ENCODE measurements at regions not wholly inside any gene's neighbourhood (a gene's known extent, or its start where the extent isn't known, plus 50 kb on each side); places are given as distances from the start of the nearest gene placed in this dataset.
"Not testable (repeated sequence)": the region's sequence is repeated elsewhere in the genome, so short reads cannot be mapped to it uniquely, and the experiment has no call there.

DNA sequence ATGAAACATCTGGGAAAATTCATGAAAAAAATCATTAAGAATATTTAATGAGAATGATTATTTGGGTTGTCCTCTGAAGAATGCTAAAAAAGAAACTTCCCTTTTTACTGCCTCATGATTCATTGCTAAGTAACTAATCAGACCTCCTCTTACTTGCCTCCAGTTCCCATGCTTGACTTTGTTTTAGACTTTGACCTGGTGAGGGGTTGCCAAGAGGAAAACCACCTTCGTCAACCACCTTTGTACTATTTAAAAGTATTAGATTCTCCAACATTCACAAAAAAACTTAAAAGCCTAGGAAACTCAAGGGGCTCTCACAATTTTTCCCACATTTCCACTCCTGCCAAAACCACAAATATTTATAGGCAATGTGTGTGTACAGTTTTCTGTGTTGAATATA lies 115.2 kb upstream of the ST8SIA4 start:
- ATAC-seq (ENCODE audit: low read depth in 2 of 2) (no peak), DNase-seq (no peak)
- no peaks in the 10 kb centered on the region for H3K4me1 Mint-ChIP-seq
- no peaks in the 10 kb centered on the region for H3K4me1 ChIP-seq (ENCODE audit: control insufficient read depth, insufficient read depth, low read length, poor library complexity, severe bottlenecking)
- no peaks in the 10 kb centered on the region for H3K9me3 ChIP-seq (ENCODE audit: control insufficient read depth in 2 of 2, low read length in 2 of 2)
- no peak overlapping the region for H3K27ac Mint-ChIP-seq
- H3K9me3 Mint-ChIP-seq: peaks cover 0 to 3% (median 0%) of the 10 kb centered on the region in 7 donors
- peaks cover 2% of the 10 kb centered on the region for H3K27me3 ChIP-seq (ENCODE audit: control insufficient read depth, insufficient read depth, low read length)
- H3K4me3 ChIP-seq (ENCODE audit: low read depth, low read length): no peak overlapping the region
- no peaks in the 10 kb centered on the region for H3K27me3 Mint-ChIP-seq
- no peaks in the 10 kb centered on the region for H3K36me3 ChIP-seq (ENCODE audit: control insufficient read depth, insufficient read depth, low read length)
- no peak overlapping the region for H3K4me3 Mint-ChIP-seq
- H3K27ac ChIP-seq (ENCODE audit: insufficient read depth, low read length, poor library complexity, severe bottlenecking): no peak overlapping the region
- H3K36me3 Mint-ChIP-seq: no peaks in the 10 kb centered on the region

DNA sequence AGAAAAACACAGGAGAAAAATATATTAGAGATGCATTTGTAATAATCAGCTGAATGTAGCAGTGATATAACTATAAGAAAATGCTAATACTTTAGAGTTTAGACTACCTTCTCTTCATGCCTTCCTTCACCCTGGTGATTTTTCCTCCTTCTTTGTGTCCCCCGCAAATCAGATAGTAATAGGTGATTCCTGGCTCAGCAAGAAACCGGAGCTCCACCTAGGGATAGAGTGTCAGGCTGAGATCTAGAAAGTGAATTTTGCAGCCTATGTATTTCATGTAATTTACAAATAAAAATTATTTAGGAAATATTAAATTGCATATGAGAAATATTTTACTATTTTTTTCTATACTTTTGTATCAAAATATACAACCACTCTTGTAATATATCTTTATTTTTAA lies 109.8 kb upstream of the ST8SIA4 start:
- ATAC-seq (ENCODE audit: low read depth in 2 of 2) (no peak), DNase-seq (no peak)
- no peaks in the 10 kb centered on the region for H3K36me3 ChIP-seq (ENCODE audit: control insufficient read depth, insufficient read depth, low read length)
- H3K27me3 ChIP-seq (ENCODE audit: control insufficient read depth, insufficient read depth, low read length): no peaks in the 10 kb centered on the region
- H3K36me3 Mint-ChIP-seq: no peaks in the 10 kb centered on the region
- peaks cover 0 to 4% (median 0%) of the 10 kb centered on the region in 7 donors for H3K9me3 Mint-ChIP-seq
- no peak overlapping the region for H3K27ac Mint-ChIP-seq
- H3K9me3 ChIP-seq (ENCODE audit: control insufficient read depth in 2 of 2, low read length in 2 of 2): no peaks in the 10 kb centered on the region
- no peaks in the 10 kb centered on the region for H3K4me1 ChIP-seq (ENCODE audit: control insufficient read depth, insufficient read depth, low read length, poor library complexity, severe bottlenecking)
- H3K27ac ChIP-seq (ENCODE audit: insufficient read depth, low read length, poor library complexity, severe bottlenecking): no peak overlapping the region
- H3K4me1 Mint-ChIP-seq: no peaks in the 10 kb centered on the region
- no peak overlapping the region for H3K4me3 ChIP-seq (ENCODE audit: low read depth, low read length)
- H3K4me3 Mint-ChIP-seq: no peak overlapping the region
- no peaks in the 10 kb centered on the region for H3K27me3 Mint-ChIP-seq

GRCh38 chr5:101009758-101010519 lies 106.9 kb upstream of the ST8SIA4 start:
- Histone ChIP-seq H3K4me3 (ENCODE audit: low read depth, low read length) (no peak overlapping the region), H3K36me3 (ENCODE audit: control insufficient read depth, insufficient read depth, low read length) (no peaks in the 10 kb centered on the region), H3K4me1 (ENCODE audit: control insufficient read depth, insufficient read depth, low read length, poor library complexity, severe bottlenecking) (no peaks in the 10 kb centered on the region), H3K9me3 (ENCODE audit: control insufficient read depth in 2 of 2, low read length in 2 of 2) (no peaks in the 10 kb centered on the region), H3K27ac (ENCODE audit: insufficient read depth, low read length, poor library complexity, severe bottlenecking) (no peak overlapping the region), H3K27me3 (ENCODE audit: control insufficient read depth, insufficient read depth, low read length) (no peaks in the 10 kb centered on the region)
- Mint-ChIP-seq H3K4me1 (no peaks in the 10 kb centered on the region), H3K27ac (no peak overlapping the region), H3K4me3 (no peak overlapping the region), H3K27me3 (peaks cover 7% of the 10 kb centered on the region), H3K9me3 (peaks cover 0 to 5% (median 4%) of the 10 kb centered on the region in 7 donors), H3K36me3 (no peaks in the 10 kb centered on the region)
- DNase-seq: no peak
- no peak for ATAC-seq (ENCODE audit: low read depth in 2 of 2)

DNA sequence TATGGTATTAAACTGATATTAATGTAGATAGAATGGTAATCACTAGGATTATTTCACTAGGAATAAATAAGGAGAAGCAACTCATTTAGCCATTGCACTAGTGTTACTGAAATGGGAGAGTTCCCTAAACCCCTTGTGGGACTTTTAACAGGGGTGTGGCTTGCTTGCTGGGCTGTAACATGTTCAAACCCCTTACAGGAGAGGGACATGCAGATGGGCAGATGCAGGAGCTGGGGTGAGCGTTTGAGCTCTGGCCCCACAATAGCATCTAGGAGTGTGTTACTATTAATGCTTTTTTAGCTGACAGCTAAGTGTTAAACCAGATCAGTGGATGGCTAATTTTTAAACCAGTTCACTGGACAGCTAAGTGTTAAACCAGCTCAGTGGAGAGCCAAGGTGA lies 89.3 kb upstream of the ST8SIA4 start:
- H3K27ac Mint-ChIP-seq: no peak overlapping the region
- no peak for ATAC-seq (ENCODE audit: low read depth in 2 of 2)

DNA sequence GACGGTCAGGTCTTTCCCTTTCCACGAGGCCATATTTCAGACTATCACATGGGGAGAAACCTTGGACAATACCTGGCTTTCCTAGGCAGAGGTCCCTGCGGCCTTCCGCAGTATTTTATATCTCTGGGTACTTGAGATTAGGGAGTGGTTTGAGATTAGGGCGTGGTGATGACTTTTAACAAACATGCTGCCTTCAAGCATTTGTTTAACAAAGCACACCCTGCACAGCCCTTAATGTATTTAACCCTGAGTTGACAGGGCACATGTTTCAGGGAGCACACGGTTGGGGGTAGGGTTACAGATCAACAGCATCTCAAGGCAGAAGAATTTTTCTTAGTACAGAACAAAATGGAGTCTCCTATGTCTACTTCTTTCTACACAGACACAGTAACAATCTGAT lies 80.5 kb upstream of the ST8SIA4 start:
- H3K4me1 Mint-ChIP-seq; DNase-seq; H3K9me3 ChIP-seq (ENCODE audit: control insufficient read depth in 2 of 2, low read length in 2 of 2); H3K27me3 Mint-ChIP-seq; ATAC-seq (ENCODE audit: low read depth in 2 of 2); H3K27me3 ChIP-seq (ENCODE audit: control insufficient read depth, insufficient read depth, low read length); H3K27ac Mint-ChIP-seq; H3K36me3 Mint-ChIP-seq; H3K4me3 ChIP-seq (ENCODE audit: low read depth, low read length); H3K9me3 Mint-ChIP-seq; H3K4me1 ChIP-seq (ENCODE audit: control insufficient read depth, insufficient read depth, low read length, poor library complexity, severe bottlenecking); H3K27ac ChIP-seq (ENCODE audit: insufficient read depth, low read length, poor library complexity, severe bottlenecking); H3K36me3 ChIP-seq (ENCODE audit: control insufficient read depth, insufficient read depth, low read length); H3K4me3 Mint-ChIP-seq: not testable (repeated sequence)

More for the DNA sequence above, 89.3 kb upstream of the ST8SIA4 start:
- no peak overlapping the region for H3K27ac ChIP-seq (ENCODE audit: insufficient read depth, low read length, poor library complexity, severe bottlenecking)
- Mint-ChIP-seq H3K4me1 (no peaks in the 10 kb centered on the region), H3K4me3 (no peak overlapping the region), H3K27me3 (peaks cover 6% of the 10 kb centered on the region), H3K36me3 (no peaks in the 10 kb centered on the region), H3K9me3 (peaks cover 0 to 4% (median 0%) of the 10 kb centered on the region in 7 donors)
- no peaks in the 10 kb centered on the region for H3K36me3 ChIP-seq (ENCODE audit: control insufficient read depth, insufficient read depth, low read length)
- H3K4me3 ChIP-seq (ENCODE audit: low read depth, low read length): no peak overlapping the region
- H3K4me1 ChIP-seq (ENCODE audit: control insufficient read depth, insufficient read depth, low read length, poor library complexity, severe bottlenecking): no peaks in the 10 kb centered on the region
- DNase-seq: no peak
- no peaks in the 10 kb centered on the region for H3K9me3 ChIP-seq (ENCODE audit: control insufficient read depth in 2 of 2, low read length in 2 of 2)
- no peaks in the 10 kb centered on the region for H3K27me3 ChIP-seq (ENCODE audit: control insufficient read depth, insufficient read depth, low read length)

GRCh38 chr5:100974082-100974481 lies 71.0 kb upstream of the ST8SIA4 start:
- Mint-ChIP-seq H3K27me3 (peaks cover 12% of the 10 kb centered on the region), H3K36me3 (no peaks in the 10 kb centered on the region), H3K4me1 (no peaks in the 10 kb centered on the region), H3K9me3 (peaks cover 0 to 3% (median 0%) of the 10 kb centered on the region in 7 donors), H3K27ac (no peak overlapping the region), H3K4me3 (no peak overlapping the region)
- Histone ChIP-seq H3K27ac (ENCODE audit: insufficient read depth, low read length, poor library complexity, severe bottlenecking) (no peak overlapping the region), H3K4me1 (ENCODE audit: control insufficient read depth, insufficient read depth, low read length, poor library complexity, severe bottlenecking) (no peaks in the 10 kb centered on the region), H3K9me3 (ENCODE audit: control insufficient read depth in 2 of 2, low read length in 2 of 2) (no peaks in the 10 kb centered on the region), H3K4me3 (ENCODE audit: low read depth, low read length) (no peak overlapping the region), H3K27me3 (ENCODE audit: control insufficient read depth, insufficient read depth, low read length) (no peaks in the 10 kb centered on the region), H3K36me3 (ENCODE audit: control insufficient read depth, insufficient read depth, low read length) (no peaks in the 10 kb centered on the region)
- ATAC-seq (ENCODE audit: low read depth in 2 of 2) (no peak), DNase-seq (no peak)

- Histone ChIP-seq H3K4me1 (ENCODE audit: control insufficient read depth, insufficient read depth, low read length, poor library complexity, severe bottlenecking) (no peaks in the 10 kb centered on the region), H3K27ac (ENCODE audit: insufficient read depth, low read length, poor library complexity, severe bottlenecking) (no peak overlapping the region), H3K4me3 (ENCODE audit: low read depth, low read length) (no peak overlapping the region), H3K36me3 (ENCODE audit: control insufficient read depth, insufficient read depth, low read length) (no peaks in the 10 kb centered on the region), H3K9me3 (ENCODE audit: control insufficient read depth in 2 of 2, low read length in 2 of 2) (no peaks in the 10 kb centered on the region), H3K27me3 (ENCODE audit: control insufficient read depth, insufficient read depth, low read length) (no peaks in the 10 kb centered on the region)
- no peak for DNase-seq
- Mint-ChIP-seq H3K27ac (no peak overlapping the region), H3K36me3 (no peaks in the 10 kb centered on the region), H3K4me3 (no peak overlapping the region), H3K4me1 (no peaks in the 10 kb centered on the region), H3K27me3 (peaks cover 13% of the 10 kb centered on the region), H3K9me3 (peaks cover 0 to 3% (median 0%) of the 10 kb centered on the region in 7 donors)
- no peak for ATAC-seq (ENCODE audit: low read depth in 2 of 2)
Measured at GRCh38 chr5:100970646-100971255, 67.7 kb upstream of the ST8SIA4 start.

- Histone ChIP-seq H3K9me3 (ENCODE audit: control insufficient read depth in 2 of 2, low read length in 2 of 2) (no peaks in the 10 kb centered on the region), H3K4me3 (ENCODE audit: low read depth, low read length) (no peak overlapping the region), H3K36me3 (ENCODE audit: control insufficient read depth, insufficient read depth, low read length) (no peaks in the 10 kb centered on the region), H3K4me1 (ENCODE audit: control insufficient read depth, insufficient read depth, low read length, poor library complexity, severe bottlenecking) (no peaks in the 10 kb centered on the region), H3K27me3 (ENCODE audit: control insufficient read depth, insufficient read depth, low read length) (peaks cover 3% of the 10 kb centered on the region), H3K27ac (ENCODE audit: insufficient read depth, low read length, poor library complexity, severe bottlenecking) (no peak overlapping the region)
- no peak overlapping the region for H3K4me3 Mint-ChIP-seq
- H3K27ac Mint-ChIP-seq: no peak overlapping the region
- H3K9me3 Mint-ChIP-seq: peaks cover 0 to 5% (median 0%) of the 10 kb centered on the region in 7 donors
- DNase-seq (no peak), ATAC-seq (ENCODE audit: low read depth in 2 of 2) (no peak)
- peaks cover 19% of the 10 kb centered on the region for H3K27me3 Mint-ChIP-seq
- H3K36me3 Mint-ChIP-seq: no peaks in the 10 kb centered on the region
- H3K4me1 Mint-ChIP-seq: no peaks in the 10 kb centered on the region
Measured at GRCh38 chr5:100965291-100965690, 62.2 kb upstream of the ST8SIA4 start.
